Fibroblast of mammary gland (primary cell): ENCODE measurements at regions not wholly inside any gene's neighbourhood (a gene's known extent, or its start where the extent isn't known, plus 50 kb on each side); places are given as distances from the start of the nearest gene placed in this dataset.

Experiments used
- DNase-seq: peaks from one replicate; pipeline ENCODE4 v3.0.0-alpha.2; 2010; ENCODE audit warnings: low read depth
- H3K4me3 ChIP-seq: 2 replicates; pipeline ENCODE4 v1.5.1; 2011; ENCODE audit warnings: low read depth, mild to moderate bottlenecking, low read length, moderate library complexity; ENCODE audit not compliant: control insufficient read depth
- TF ChIP-seq, protein P1 (sequence below): conservative IDR thresholded peaks from 2 replicates; pipeline ENCODE4 v1.5.1; 2011; ENCODE audit warnings: low read depth, low read length, inconsistent platforms; ENCODE audit not compliant: control insufficient read depth, insufficient read depth

DNA sequence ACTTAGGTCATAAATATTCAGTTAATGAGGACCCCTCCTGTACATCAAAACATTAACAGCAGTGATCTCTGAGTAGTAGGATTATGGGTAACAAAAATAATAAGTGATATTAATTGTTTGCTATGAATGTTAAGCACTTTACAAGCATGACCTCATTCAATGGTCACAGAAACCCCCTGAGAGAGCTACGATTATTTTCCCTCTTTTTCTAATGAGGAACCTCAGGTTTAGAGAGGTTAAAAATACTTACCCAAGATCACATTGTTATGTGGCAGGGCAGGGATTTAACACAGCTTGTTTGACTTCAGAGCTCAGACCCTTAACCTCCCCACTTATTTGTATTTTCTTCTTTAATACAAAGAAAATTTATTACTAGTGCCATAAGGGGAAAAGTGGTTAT, 228.2 kb downstream of the TBL1XR1 start:
- no peak for DNase-seq
- no peak overlapping the region for H3K4me3 ChIP-seq
- TF ChIP-seq, protein P1, sequence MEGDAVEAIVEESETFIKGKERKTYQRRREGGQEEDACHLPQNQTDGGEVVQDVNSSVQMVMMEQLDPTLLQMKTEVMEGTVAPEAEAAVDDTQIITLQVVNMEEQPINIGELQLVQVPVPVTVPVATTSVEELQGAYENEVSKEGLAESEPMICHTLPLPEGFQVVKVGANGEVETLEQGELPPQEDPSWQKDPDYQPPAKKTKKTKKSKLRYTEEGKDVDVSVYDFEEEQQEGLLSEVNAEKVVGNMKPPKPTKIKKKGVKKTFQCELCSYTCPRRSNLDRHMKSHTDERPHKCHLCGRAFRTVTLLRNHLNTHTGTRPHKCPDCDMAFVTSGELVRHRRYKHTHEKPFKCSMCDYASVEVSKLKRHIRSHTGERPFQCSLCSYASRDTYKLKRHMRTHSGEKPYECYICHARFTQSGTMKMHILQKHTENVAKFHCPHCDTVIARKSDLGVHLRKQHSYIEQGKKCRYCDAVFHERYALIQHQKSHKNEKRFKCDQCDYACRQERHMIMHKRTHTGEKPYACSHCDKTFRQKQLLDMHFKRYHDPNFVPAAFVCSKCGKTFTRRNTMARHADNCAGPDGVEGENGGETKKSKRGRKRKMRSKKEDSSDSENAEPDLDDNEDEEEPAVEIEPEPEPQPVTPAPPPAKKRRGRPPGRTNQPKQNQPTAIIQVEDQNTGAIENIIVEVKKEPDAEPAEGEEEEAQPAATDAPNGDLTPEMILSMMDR: no peak

DNA sequence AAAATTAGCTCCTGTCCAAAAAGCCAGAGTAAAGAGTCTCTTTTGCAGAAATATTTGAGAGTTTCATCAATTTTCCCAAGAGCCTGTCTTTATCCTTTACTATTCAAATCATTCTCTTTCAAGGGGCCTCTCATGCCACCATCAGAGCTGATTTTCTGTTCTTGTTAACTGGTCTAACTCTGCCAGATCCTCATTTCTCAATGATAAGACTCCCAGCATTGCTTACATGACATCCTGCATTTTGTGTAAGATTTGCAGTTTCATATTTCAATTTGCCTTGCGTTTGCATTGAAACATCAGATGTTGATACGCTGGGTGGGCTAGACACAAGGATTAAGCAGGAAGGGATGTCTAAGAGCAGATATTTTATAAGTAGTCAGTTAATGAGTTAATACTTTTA, 228.7 kb downstream of the TBL1XR1 start:
- TF ChIP-seq, protein P1: no peak

DNA sequence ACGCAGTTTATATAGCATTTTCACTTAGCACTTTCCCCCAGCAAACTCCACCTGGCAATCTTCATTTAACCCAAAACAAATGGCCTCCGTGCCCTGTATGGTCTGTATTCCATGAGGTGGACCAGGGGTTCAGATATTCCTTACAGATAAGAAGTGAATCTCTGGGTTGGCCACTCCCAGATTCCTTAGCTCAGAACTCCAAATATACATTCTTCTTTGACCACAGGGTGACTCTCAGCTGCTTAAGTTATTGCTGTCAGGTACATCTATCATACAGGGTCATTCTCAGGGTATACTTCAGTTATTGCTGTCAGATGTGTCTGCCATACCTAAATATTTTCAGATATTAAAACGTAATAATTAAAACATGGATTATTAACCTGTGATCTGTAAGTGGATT, 229.8 kb downstream of the TBL1XR1 start:
- no peak for DNase-seq
- H3K4me3 ChIP-seq: no peak overlapping the region
- TF ChIP-seq, protein P1: no peak

More for the DNA sequence above, 228.7 kb downstream of the TBL1XR1 start:
- DNase-seq: no peak
- H3K4me3 ChIP-seq: no peak overlapping the region

DNA sequence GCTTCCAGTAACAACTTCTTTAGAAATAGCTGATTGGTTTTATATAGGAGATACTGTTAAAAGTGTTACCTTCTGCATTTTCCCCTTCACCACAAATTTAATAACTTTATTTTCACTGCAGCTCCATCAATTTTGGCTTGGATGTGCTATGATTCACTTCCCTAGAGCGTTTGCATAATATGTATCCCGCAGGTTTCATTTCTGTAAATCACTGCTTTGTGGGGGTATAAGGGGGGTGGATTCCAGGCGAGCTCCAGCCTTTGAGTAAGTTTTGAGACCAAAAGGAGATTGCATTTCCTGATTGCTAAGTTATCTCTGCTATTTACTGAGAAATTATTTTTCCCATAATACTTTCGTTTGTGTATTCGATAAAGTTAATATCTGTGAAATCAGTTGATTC, 232.6 kb downstream of the TBL1XR1 start:
- peak; percentile 21 for DNase-seq
- TF ChIP-seq, protein P1: no peak
- no peak overlapping the region for H3K4me3 ChIP-seq

DNA sequence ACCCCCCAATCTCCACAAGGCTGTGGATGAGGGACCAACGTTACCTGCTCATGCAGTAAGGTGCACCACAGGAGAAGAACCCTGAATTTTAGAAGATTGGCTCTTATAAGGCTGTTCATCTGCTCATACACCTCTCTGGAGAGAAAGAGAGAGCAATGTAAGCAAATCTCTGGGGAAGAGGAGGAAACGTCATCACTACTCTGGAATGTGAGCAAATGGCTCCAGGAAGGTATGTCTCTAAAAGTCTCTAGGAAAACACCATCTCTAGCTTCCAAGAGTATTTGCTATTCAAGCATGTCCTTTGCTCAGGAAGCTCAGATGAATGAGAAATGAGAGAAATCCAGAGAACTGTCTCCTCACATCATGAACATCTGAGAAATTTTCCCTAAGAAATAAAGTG, 235.4 kb downstream of the TBL1XR1 start:
- TF ChIP-seq, protein P1: no peak
- no peak overlapping the region for H3K4me3 ChIP-seq
- no peak for DNase-seq

DNA sequence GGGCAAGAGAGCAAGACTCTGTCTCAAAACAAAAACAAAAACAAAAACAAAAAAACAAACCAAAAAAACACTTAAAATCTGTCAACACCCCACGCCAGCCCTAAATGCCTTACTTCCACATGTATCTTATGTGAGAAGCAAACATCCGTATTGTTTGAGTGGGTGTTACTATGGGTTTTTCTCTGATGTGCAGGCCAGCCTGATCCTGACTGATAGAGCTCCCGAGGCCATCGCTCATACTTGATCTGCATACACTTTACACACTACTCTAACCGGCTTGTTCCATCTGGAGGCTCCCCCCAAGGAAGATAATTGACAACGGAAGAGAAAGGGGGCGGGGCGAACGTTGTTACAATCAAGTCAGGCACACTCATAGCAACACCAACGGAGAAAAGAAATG, 237.4 kb downstream of the TBL1XR1 start:
- H3K4me3 ChIP-seq: no peak overlapping the region
- DNase-seq: no peak
- TF ChIP-seq, protein P1: no peak

DNA sequence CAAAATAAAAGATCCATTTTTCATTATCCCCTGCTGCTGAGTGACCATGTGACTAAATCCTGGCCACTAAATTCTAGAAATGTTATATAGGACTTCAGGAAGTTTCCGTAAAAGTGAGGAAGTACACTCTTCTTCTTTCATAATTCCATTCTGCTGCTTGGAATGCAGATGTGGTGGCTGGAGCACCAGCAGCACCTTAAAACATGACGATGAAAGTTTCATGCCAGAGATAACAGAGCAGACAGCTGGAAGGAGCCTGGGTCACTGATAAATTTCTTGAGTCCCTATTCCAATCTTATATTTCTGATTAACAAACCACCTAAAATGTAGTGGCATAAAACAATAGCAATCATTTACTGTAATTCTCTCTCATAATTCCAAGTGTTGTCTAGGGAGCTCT, 238.7 kb downstream of the TBL1XR1 start:
- TF ChIP-seq, protein P1: no peak
- H3K4me3 ChIP-seq: no peak overlapping the region
- no peak for DNase-seq
